ENCODE measurements at regions not wholly inside any gene's neighbourhood (a gene's known extent, or its start where the extent isn't known, plus 50 kb on each side); places are given as distances from the start of the nearest gene placed in this dataset.
"Not testable (repeated sequence)": the region's sequence is repeated elsewhere in the genome, so short reads cannot be mapped to it uniquely, and the experiment has no call there.

- POLR2A ChIA-PET = no interaction called here
Observed at GRCh38 chr20:22826306-22827230, 208.5 kb upstream of the SSTR4 start.

GRCh38 chr20:22827916-22828315 lies 207.2 kb upstream of the SSTR4 start:
- ChIA-PET CTCF (no interaction called here), POLR2A (no interaction called here)
- no peak overlapping the region for H3K4me3 ChIP-seq (ENCODE audit: low read depth, low read length)
- TF ChIP-seq CTCF (IDR thresholded peaks at IDR 0.05; ENCODE audit: insufficient read depth, low read length, missing control alignments) = no peak
- DNase-seq (ENCODE audit: low read depth, low spot score) = no peak

More at GRCh38 chr20:22826306-22827230, 208.5 kb upstream of the SSTR4 start:
- DNase-seq (ENCODE audit: low read depth, low spot score) = no peak
- no peak overlapping the region for H3K4me3 ChIP-seq (ENCODE audit: low read depth, low read length)
- CTCF ChIA-PET = no interaction called here
- no peak for TF ChIP-seq CTCF (IDR thresholded peaks at IDR 0.05; ENCODE audit: insufficient read depth, low read length, missing control alignments)

GRCh38 chr20:22829356-22829755 lies 205.8 kb upstream of the SSTR4 start:
- H3K4me3 ChIP-seq (ENCODE audit: low read depth, low read length) = no peak overlapping the region
- no peak for DNase-seq (ENCODE audit: low read depth, low spot score)
- TF ChIP-seq CTCF (IDR thresholded peaks at IDR 0.05; ENCODE audit: insufficient read depth, low read length, missing control alignments) = no peak
- ChIA-PET POLR2A (no interaction called here), CTCF (no interaction called here)

GRCh38 chr20:22830138-22830537 lies 205.0 kb upstream of the SSTR4 start:
- no peak overlapping the region for H3K4me3 ChIP-seq (ENCODE audit: low read depth, low read length)
- POLR2A ChIA-PET = no interaction called here
- no peak for DNase-seq (ENCODE audit: low read depth, low spot score)
- no peak for TF ChIP-seq CTCF (IDR thresholded peaks at IDR 0.05; ENCODE audit: insufficient read depth, low read length, missing control alignments)
- CTCF ChIA-PET = no interaction called here

GRCh38 chr20:22830715-22831114 lies 204.4 kb upstream of the SSTR4 start:
- POLR2A ChIA-PET; H3K4me3 ChIP-seq (ENCODE audit: low read depth, low read length); CTCF ChIA-PET; DNase-seq (ENCODE audit: low read depth, low spot score): not testable (repeated sequence)

- POLR2A ChIA-PET = interaction anchor here (0.6 to 1.0 kb wide), 2 partner anchors 24 to 424 kb away, joined by 3 read pairs; no protein-coding TSS in a partner anchor
- H3K4me3 ChIP-seq (ENCODE audit: low read depth, low read length) = no peak overlapping the region
- no peak for DNase-seq (ENCODE audit: low read depth, low spot score)
- TF ChIP-seq CTCF (IDR thresholded peaks at IDR 0.05; ENCODE audit: insufficient read depth, low read length, missing control alignments) = no peak
- CTCF ChIA-PET = no interaction called here
Observed at GRCh38 chr20:22833851-22834250, 201.3 kb upstream of the SSTR4 start.

All from AG04449 (cell line).